OCI-LY7 (cell line): ENCODE measurements at regions not wholly inside any gene's neighbourhood (a gene's known extent, or its start where the extent isn't known, plus 50 kb on each side); places are given as distances from the start of the nearest gene placed in this dataset.
"Not testable (repeated sequence)": the region's sequence is repeated elsewhere in the genome, so short reads cannot be mapped to it uniquely, and the experiment has no call there.

Experiments used
- BruUV-seq: library from RNA; stranded (reverse); fragments of 400-500 nt; replicated peaks from 2 replicates; lab custom pipeline; 2021; lab: Mats Ljungman, UMichigan
- CTCF ChIA-PET: fragments of 300-600 bp; sonication (Branson Sonifier 250); formaldehyde crosslinking; loops from one replicate; lab custom pipeline; 2022; ENCODE audit warnings: antibody characterized with exemption; ENCODE audit not compliant: unreplicated experiment; lab: Charles Lee
- POLR2A ChIA-PET: fragments of 300-600 bp; sonication (Branson Sonifier 250); formaldehyde crosslinking; loops from one replicate; lab custom pipeline; 2022; ENCODE audit warnings: antibody characterized with exemption; lab: Charles Lee
- DNase-seq: peaks from one replicate; pipeline ENCODE4 v3.0.0-alpha.2; 2015; ENCODE audit warnings: low spot score
- H2AFZ ChIP-seq: fragments of 200-600 bp; sonication (generic), shearing (Covaris generic); 2 replicates; pipeline ENCODE4 v1.6.1; 2014; ENCODE audit warnings: mild to moderate bottlenecking, antibody characterized with exemption, low read length, moderate library complexity
- H3K27ac ChIP-seq: fragments of 200-600 bp; sonication (generic); 2 replicates; pipeline ENCODE4 v1.5.1; 2014; ENCODE audit warnings: mixed run types, low read depth, mild to moderate bottlenecking, moderate library complexity, low read length, inconsistent platforms; ENCODE audit not compliant: poor library complexity, severe bottlenecking
- H3K36me3 ChIP-seq: fragments of 200-600 bp; sonication (generic); 2 replicates; pipeline ENCODE4 v1.6.1; 2014; ENCODE audit warnings: mild to moderate bottlenecking, antibody characterized with exemption, low read length, moderate library complexity, mixed read lengths; ENCODE audit not compliant: insufficient read depth
- H3K4me1 ChIP-seq: fragments of 200-600 bp; sonication (generic); 2 replicates; pipeline ENCODE4 v1.5.1; 2014; ENCODE audit warnings: mild to moderate bottlenecking, low read length; ENCODE audit not compliant: insufficient read depth, poor library complexity, severe bottlenecking
- H3K4me2 ChIP-seq: fragments of 200-600 bp; sonication (generic); 2 replicates; pipeline ENCODE4 v1.6.1; 2014; ENCODE audit warnings: mild to moderate bottlenecking, low read length
- H3K4me3 ChIP-seq: fragments of 200-600 bp; sonication (generic); 2 replicates; pipeline ENCODE4 v1.5.1; 2014; ENCODE audit warnings: mild to moderate bottlenecking, low read depth, low read length; ENCODE audit not compliant: poor library complexity, severe bottlenecking
- H3K79me2 ChIP-seq: fragments of 200-600 bp; sonication (generic); 2 replicates; pipeline ENCODE4 v1.6.1; 2016; ENCODE audit warnings: low read depth, mild to moderate bottlenecking, low read length, moderate library complexity, mixed read lengths; ENCODE audit not compliant: insufficient read depth
- H3K9me2 ChIP-seq: fragments of 200-600 bp; sonication (generic); 2 replicates; pipeline ENCODE4 v1.6.1; 2016; ENCODE audit warnings: mild to moderate bottlenecking, low read length, mixed read lengths; ENCODE audit not compliant: insufficient read depth
- H3K9me3 ChIP-seq: fragments of 200-600 bp; sonication (generic); 2 replicates; pipeline ENCODE4 v1.6.1; 2014; ENCODE audit warnings: mild to moderate bottlenecking, mixed run types, low read length, mixed read lengths
- H4K20me1 ChIP-seq: fragments of 200-600 bp; sonication (generic); 2 replicates; pipeline ENCODE4 v1.6.1; 2014; ENCODE audit warnings: mild to moderate bottlenecking, antibody characterized with exemption, low read length, moderate library complexity, mixed read lengths; ENCODE audit not compliant: insufficient read depth
- EZH2phosphoT487 ChIP-seq: fragments of 200-600 bp; sonication (generic); IDR thresholded peaks from 2 replicates; pipeline ENCODE4 v1.6.1; 2018; ENCODE audit warnings: low read depth, borderline replicate concordance, mild to moderate bottlenecking, mixed run types, antibody characterized with exemption, low read length, moderate library complexity, mixed read lengths
- intact Hi-C: fragments of 100-400 bp; cut with micrococcal nuclease; formaldehyde crosslinking; loops from one replicate; pipeline ENCODE4 v1.10.0; 2022; ENCODE audit not compliant: unreplicated experiment
- TF ChIP-seq, protein P1 (sequence below): fragments of 200-600 bp; sonication (generic); conservative IDR thresholded peaks from 2 replicates; pipeline ENCODE4 v1.5.1; 2014; ENCODE audit warnings: mild to moderate bottlenecking, antibody characterized with exemption, low read length, moderate library complexity, mixed read lengths

DNA sequence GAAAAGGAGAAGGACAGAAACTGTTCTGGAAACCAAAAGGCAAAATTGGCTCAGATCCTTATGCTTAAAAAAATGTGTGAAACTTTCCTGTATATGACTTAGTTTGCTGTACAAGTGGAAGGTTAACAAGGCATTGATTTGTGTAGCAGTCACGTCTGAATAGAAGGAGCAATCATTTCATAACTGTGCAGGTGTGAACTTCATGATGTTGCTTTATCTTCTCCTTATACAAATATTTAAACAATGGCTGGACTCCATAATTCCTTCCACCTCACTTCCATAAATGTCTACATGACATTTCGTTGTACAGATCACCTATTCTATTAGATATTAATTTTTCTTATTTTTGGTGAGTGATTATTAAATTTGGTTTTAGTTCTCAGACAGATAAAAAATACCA is 382.7 kb upstream of the NPAP1 start:
- intact Hi-C loops: no loop called here
- BruUV-seq: no TSS peak

DNA sequence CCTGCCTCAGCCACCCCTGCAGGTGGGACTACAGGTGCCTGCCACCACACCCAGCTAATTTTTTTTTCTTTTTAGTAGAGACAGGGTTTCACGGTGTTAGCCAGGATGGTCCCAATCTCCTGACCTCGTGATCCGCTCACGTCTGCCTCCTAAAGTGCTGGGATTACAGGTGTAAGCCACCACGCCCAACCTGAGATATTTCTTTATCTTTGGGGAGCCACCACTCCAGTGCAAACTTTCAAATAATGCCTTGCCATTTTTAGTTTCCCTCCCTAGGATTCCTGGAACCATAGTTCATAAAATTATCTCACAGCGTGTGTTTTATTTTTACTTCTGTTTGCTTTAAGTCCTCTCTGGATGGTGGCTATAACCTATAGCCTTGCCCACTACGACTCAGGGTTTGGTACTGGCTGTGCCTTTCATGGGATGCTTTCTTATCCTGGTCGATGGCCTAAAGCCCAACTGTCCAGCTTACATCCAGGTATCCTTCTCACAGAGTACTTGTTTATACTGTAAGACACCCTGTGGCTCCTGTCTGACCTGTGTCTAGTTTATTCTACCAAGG is 374.7 kb upstream of the NPAP1 start:
- DNase-seq, H3K9me2 ChIP-seq, H4K20me1 ChIP-seq, H3K79me2 ChIP-seq, H3K4me3 ChIP-seq, H2AFZ ChIP-seq, intact Hi-C loops, H3K4me2 ChIP-seq, BruUV-seq, H3K36me3 ChIP-seq, H3K27ac ChIP-seq, H3K9me3 ChIP-seq, H3K4me1 ChIP-seq, POLR2A ChIA-PET, CTCF ChIA-PET: not testable (repeated sequence)

More for the DNA sequence above, 382.7 kb upstream of the NPAP1 start:
- Histone ChIP-seq H3K9me2 (no peaks in the 10 kb centered on the region), H3K4me3 (no peak overlapping the region), H3K27ac (no peak overlapping the region), H3K4me1 (no peaks in the 10 kb centered on the region), H3K36me3 (no peaks in the 10 kb centered on the region), H3K79me2 (no peaks in the 10 kb centered on the region), H3K9me3 (no peaks in the 10 kb centered on the region), H4K20me1 (no peaks in the 10 kb centered on the region), H3K4me2 (no peak overlapping the region), H2AFZ (no peak overlapping the region)
- no peak for DNase-seq
- ChIA-PET CTCF (no interaction called here), POLR2A (no interaction called here)
- TF ChIP-seq, protein P1, sequence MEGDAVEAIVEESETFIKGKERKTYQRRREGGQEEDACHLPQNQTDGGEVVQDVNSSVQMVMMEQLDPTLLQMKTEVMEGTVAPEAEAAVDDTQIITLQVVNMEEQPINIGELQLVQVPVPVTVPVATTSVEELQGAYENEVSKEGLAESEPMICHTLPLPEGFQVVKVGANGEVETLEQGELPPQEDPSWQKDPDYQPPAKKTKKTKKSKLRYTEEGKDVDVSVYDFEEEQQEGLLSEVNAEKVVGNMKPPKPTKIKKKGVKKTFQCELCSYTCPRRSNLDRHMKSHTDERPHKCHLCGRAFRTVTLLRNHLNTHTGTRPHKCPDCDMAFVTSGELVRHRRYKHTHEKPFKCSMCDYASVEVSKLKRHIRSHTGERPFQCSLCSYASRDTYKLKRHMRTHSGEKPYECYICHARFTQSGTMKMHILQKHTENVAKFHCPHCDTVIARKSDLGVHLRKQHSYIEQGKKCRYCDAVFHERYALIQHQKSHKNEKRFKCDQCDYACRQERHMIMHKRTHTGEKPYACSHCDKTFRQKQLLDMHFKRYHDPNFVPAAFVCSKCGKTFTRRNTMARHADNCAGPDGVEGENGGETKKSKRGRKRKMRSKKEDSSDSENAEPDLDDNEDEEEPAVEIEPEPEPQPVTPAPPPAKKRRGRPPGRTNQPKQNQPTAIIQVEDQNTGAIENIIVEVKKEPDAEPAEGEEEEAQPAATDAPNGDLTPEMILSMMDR: no peak
- no peak for TF ChIP-seq EZH2phosphoT487

DNA sequence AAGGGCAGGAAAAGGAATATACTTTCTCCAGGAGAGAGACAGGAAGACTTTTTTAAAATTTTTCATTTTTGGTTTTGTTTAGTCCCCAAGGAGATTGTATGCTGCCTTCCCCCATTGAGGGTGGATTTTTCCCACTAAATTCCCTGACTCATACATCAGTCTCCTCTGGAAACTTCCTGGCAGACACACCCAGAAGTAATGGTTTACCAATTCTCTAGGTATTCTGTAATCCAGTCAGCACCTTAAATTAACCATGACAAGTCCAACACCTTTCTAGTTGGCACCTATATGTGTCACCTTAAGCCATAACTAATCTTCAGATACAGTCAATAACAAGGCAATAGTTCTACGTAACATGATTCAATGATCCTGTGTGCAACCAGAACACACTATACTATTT is 373.6 kb upstream of the NPAP1 start:
- H3K9me3 ChIP-seq, H3K79me2 ChIP-seq, CTCF ChIA-PET, H3K4me1 ChIP-seq, H4K20me1 ChIP-seq, intact Hi-C loops, H3K4me3 ChIP-seq, BruUV-seq, H2AFZ ChIP-seq, H3K27ac ChIP-seq, H3K4me2 ChIP-seq, H3K36me3 ChIP-seq, H3K9me2 ChIP-seq, POLR2A ChIA-PET, DNase-seq: not testable (repeated sequence)

DNA sequence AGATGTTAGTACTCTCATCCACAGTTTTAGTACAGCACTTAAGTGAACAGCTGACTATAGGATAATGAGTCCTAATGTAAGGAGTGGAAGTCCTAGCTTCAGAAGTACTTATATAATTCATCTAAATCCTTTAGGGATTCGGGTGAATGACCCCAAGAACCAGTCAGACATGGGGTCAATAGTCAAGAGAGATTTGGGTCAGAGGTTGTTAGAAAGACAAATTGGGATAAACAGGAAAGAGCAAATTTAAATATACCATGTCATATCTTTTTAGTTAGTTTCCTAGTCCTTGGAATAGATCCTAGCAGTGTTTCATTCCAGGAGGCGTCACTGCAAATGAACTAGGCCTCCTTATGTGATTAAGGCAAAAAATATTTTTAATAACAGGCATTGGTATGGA is 370.8 kb upstream of the NPAP1 start:
- H3K9me2 ChIP-seq, intact Hi-C loops, H3K36me3 ChIP-seq, POLR2A ChIA-PET, DNase-seq, H4K20me1 ChIP-seq, H3K9me3 ChIP-seq, H2AFZ ChIP-seq, H3K27ac ChIP-seq, CTCF ChIA-PET, BruUV-seq, H3K4me2 ChIP-seq, H3K4me3 ChIP-seq, H3K79me2 ChIP-seq, H3K4me1 ChIP-seq: not testable (repeated sequence)

DNA sequence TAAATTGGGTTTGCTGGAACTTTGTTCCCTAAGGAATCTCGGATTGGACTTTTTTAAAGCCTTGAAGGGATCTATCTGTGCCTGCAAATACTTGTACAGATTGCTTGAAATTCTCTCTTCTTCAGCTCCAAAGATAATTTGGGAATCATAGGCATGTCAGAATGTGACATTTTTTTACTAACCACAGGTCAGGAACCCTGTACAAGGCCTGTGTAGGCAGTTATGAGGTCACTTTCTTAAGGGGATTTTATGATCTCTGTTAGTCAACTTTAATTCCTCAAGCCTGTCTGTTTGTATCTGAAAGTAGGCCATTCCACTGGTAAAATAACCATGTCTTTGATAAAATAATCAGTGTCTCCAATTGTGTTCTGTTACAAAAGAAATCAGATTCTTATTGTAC is 369.9 kb upstream of the NPAP1 start:
- CTCF ChIA-PET, H3K27ac ChIP-seq, H3K4me1 ChIP-seq, H3K4me2 ChIP-seq, H3K9me3 ChIP-seq, intact Hi-C loops, H3K79me2 ChIP-seq, BruUV-seq, H4K20me1 ChIP-seq, H3K36me3 ChIP-seq, H3K9me2 ChIP-seq, H3K4me3 ChIP-seq, H2AFZ ChIP-seq, DNase-seq: not testable (repeated sequence)
- POLR2A ChIA-PET: interaction anchor here (0.8 kb wide), 1 partner anchor 190 kb away, joined by 3 read pairs; no protein-coding TSS in a partner anchor

DNA sequence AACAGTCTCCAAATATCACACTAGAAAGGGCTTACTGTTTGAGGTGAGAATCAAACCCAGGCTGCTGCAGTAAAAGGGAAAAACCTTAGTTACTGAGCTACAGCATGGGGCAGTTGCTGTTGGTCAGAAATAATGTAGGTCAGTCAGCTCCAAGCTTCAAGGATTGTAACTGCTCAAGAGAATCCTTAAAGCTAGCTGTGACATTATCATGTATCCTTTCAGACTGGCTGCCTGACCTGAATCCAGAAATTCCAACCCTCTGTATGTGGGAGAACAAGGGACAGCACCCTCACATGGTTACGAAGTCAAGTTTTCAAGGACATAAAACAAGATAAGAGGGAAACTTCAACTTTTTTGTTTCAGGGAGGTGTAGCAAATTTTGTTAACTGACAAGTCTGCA is 365.9 kb upstream of the NPAP1 start:
- BruUV-seq, H3K36me3 ChIP-seq, H3K4me1 ChIP-seq, CTCF ChIA-PET, H3K27ac ChIP-seq, intact Hi-C loops, DNase-seq, H4K20me1 ChIP-seq, H3K4me3 ChIP-seq, POLR2A ChIA-PET, H3K9me3 ChIP-seq, H2AFZ ChIP-seq, H3K79me2 ChIP-seq, H3K9me2 ChIP-seq, H3K4me2 ChIP-seq: not testable (repeated sequence)
